GM18511 (cell line): ENCODE measurements at regions not wholly inside any gene's neighbourhood (a gene's known extent, or its start where the extent isn't known, plus 50 kb on each side); places are given as distances from the start of the nearest gene placed in this dataset.
"Not testable (repeated sequence)": the region's sequence is repeated elsewhere in the genome, so short reads cannot be mapped to it uniquely, and the experiment has no call there.

ENCODE experiments used
- ATAC-seq: cut with Tn5 transposase; IDR thresholded peaks from one replicate; pipeline ENCODE4 v1.9.1; 2021; ENCODE audit warnings: mild to moderate bottlenecking, moderate library complexity; ENCODE audit not compliant: unreplicated experiment

- not testable (repeated sequence) for ATAC-seq
Measured at GRCh38 chr5:58308384-58308783, 151.5 kb downstream of the PLK2 start.

DNA sequence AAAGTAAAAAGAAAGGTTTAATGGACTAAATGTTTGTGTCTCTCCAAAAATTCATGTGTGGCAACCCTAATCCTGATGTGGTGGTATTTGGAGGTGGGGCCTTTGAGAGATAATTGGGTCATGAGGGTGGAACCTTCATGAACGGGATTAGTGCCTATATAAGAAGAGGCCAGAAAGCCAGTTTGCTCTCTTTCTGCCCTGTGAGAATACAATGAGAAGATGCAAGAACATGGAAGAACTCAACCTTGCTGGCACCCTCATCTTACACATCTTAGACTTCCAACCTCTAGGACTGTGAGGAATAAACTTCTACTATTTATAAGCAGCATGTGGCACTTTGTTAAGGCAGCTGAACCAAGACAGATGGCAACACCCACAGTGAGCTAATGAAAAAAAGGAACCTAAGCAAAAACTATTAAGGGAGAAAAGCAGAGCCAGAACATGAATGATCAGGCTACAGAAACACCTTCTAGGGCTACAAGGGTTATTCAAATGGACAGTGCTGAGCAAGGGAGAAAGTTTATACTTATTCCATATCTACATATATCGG, 159.5 kb downstream of the PLK2 start:
- no peak for ATAC-seq

DNA sequence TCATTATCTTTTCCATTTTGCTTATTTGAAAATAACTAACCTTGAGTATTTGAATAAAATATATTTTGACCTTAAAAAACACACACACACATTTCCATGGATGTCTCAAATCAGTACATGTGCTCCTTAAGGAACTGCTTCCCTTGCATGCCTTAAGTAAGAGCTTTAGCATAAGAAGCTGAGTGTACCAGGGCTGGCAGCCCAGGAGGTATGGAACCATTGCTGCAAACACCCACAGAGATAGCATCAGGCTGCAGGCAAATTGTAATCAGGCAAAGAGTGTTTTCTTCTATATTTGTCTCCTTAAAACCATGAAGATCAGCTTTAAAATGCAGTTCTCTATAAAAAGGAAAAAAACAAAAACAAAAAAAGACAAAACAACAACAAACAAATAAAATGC, 160.6 kb downstream of the PLK2 start:
- ATAC-seq: no peak

DNA sequence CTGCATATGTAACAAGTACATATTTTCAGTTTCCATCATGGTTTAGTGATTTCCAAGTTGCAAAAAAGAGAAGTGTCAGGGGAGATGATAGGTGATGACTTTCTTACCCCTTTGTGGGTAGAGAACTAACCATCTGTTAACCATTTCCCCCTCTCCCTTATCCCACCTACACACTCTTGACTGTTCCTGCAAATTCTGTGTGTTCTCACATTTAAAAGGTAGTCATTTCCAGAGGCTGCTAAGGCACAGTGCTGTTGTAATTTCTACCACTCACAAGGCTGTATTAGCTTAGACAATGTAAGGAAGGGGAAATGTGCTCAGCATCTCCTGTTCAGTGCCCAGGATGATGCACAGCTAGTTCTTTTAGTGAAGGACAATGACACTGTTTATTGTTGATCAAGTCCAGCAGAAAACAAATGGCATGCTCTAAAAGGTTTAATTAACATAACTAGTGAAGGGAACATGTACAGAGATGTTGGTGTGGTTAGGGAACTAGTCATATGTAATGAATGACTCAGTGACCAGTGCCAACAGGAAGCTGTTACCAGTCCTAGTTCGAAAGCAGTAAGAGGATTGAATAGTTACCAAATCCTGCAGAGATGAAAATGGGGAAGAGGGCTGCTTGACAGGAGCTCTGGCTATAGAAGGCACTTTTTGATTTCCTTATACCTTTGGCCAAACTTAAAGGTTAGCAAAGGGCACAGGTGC, 165.1 kb downstream of the PLK2 start:
- ATAC-seq: peak; percentile 68

DNA sequence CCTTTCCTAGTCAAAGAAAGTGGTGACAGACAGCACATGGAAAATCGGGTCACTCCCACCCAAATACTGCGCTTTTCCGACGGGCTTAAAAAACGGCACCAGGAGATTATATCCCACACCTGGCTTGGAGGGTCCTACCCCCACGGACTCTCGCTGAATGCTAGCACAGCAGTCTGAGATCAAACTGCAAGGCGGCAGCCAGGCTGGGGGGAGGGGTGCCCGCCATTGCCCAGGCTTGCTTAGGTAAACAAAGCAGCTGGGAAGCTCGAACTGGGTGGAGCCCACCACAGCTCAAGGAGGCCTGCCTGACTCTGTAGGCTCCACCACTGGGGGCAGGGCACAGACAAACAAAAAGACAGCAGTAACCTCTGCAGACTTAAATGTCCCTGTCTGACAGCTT, 171.6 kb downstream of the PLK2 start:
- ATAC-seq: not testable (repeated sequence)

DNA sequence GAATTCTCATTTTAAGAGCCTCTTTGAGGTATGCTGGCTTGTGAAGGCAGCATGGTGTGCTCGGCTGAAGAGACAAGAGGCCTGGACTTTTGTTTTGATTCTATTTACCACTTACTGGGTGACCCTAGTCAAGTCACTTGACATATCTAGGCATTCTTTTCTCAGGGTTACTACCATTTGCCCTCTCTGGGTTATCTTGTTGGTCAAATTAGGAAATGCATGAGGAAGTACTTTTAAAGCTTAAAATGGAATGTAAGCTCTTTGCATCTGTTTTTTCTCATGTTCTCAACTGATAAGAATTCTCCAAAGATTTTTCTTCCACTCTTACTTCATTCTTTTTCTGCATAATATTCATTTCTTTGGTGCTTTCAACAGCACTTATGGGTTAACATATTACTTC, 173.1 kb downstream of the PLK2 start:
- no peak for ATAC-seq

DNA sequence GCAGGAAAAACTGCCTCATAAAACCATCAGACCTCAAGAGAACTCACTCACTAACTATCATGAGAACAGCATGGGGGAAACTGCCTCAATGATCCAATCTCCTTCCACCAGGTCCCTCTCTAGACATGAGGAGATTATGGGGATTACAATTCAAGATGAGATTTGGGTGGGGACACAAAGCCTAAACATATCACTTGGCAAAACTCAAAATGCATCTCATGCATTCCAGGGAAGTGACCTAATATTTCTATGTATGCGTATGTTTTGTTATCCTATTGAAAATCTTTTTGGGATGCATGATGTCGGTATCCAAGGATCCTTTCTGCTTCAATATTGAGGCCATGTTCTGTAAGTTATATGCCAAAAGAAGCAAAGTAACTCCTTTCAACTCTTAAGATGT, 174.0 kb downstream of the PLK2 start:
- no peak for ATAC-seq

DNA sequence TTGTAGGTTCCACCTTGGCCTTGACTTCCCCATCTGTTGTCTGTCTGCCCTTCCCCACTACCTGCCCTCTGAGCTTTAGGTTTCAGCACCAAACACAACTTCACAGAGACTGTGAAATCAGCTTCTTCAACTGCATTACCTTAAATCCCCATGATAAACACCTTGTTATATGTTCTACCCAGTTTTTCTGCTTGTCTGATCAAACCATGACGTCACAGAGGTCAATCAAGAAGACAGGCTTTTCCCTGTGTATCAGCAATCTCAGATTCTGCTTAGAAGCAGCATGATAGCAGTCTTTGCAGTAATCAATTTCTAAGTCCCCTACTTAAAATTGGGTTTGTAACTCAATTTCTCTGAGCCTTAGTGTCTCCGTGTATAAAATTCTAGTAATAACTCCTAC, 175.0 kb downstream of the PLK2 start:
- ATAC-seq: no peak

- ATAC-seq: no peak
Measured at GRCh38 chr5:58281189-58281588, 178.7 kb downstream of the PLK2 start.

DNA sequence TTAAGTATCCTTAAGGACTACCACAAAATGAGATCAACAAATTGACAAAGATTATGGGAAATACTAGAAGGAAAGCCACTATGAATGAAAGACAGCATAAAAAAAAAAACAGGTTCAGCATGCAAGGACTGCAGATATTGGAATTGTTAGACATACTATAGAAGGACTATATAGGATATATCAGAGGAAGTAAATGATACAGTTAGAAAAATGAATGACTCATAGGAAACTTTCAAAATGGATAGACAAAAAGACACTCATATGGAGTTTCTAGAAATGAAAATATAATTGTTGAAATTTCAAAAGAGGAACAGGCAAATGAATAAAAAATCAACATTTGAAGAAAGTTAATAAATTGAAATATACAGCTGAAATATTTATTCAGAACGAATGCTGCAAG, 180.6 kb downstream of the PLK2 start:
- no peak for ATAC-seq

- no peak for ATAC-seq
Measured at GRCh38 chr5:58276431-58276830, 183.5 kb downstream of the PLK2 start.

GRCh38 chr5:58275516-58275915, 184.4 kb downstream of the PLK2 start:
- no peak for ATAC-seq

- no peak for ATAC-seq
Measured at GRCh38 chr5:58274191-58274590, 185.7 kb downstream of the PLK2 start.

- no peak for ATAC-seq
Measured at GRCh38 chr5:58273711-58274110, 186.2 kb downstream of the PLK2 start.

- no peak for ATAC-seq
Measured at GRCh38 chr5:58268268-58268667, 191.6 kb downstream of the PLK2 start.

DNA sequence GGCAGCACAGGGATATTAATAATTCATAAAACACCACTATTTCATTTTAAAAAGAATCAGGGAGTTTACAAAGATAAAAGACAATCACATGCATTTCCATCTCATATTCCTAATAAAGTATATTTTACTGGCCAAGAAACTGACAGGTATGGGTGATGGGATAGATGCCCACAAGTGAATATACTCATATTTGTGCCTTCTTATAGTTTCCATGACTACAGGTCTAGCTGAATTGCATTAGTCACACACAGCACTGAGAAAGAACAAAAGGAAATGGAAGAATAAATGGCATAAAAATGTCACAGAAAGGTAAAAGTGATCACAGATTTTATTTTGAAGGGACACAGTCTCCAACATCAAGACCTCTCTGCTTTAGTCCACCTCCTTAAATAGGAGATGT, 193.5 kb downstream of the PLK2 start:
- no peak for ATAC-seq

DNA sequence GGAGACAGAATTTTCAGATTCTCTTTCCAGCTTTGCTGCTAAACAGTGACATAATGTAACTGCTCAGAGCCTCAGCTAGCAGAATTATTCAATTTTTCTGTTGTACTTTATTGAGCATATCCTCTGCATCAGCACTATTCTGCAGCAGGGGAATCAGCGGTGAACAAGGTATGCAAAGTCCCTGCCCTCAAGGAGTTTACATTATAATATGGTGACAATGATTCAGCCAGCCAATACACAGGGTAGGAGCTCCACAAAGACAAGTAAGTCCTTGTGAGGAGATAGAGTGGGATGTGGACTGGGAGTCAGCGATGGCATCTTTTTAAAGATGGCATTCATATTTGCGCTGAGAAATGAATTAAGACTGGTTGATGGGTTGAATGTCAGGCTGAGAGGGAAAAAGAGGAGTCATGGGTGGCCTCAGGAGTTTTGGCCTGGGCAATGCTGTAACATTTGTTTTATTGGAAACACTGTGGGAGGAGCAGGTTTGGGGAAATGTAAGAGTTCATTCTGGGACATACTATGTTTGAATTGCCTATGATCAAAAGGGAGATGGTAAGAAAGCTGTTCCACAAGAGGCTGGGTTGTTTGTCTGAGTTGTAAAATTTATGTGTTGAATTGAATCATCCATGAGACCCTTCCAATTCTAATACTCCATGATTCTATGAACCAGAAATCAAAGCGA, 194.5 kb downstream of the PLK2 start:
- ATAC-seq: no peak

DNA sequence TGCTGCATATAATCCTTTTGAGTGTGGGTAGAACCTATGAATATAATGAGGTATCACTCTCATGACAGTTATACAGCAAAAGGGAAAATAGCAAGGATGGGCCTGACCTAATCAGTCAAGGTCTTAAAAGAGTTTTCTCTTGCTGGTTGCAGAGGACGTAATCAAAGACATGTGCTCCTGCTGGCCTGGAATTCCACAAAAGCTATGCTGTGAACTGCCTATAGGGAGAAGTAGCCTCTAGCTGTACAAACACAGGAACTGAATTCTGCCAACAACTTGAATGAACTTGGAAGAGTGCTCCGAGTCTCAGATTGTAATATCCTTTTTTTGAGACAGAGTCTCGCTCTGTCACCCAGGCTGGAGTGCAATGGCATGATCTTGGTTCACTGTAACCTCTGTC, 195.6 kb downstream of the PLK2 start:
- no peak for ATAC-seq

GRCh38 chr5:58263296-58263695, 196.6 kb downstream of the PLK2 start:
- ATAC-seq: no peak

GRCh38 chr5:58262226-58262625, 197.7 kb downstream of the PLK2 start:
- no peak for ATAC-seq

DNA sequence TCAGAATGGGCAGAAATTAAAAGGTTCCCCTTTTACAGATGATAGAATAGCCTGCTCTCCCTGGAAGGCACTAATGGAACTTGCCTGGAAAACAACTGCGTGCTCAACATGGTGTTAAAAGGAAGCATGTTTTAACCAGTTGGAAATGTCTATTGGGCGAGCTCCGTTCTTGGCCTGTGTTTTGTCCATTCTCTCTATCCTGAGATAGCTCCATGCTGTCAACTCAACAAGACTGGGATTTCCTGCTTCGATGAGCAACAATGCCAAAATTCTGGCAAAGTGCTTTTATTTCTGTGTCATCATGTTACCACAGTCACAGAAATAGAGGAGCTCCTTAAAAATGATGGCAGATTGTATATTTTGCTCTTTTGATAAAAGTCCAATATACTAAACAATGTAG, 198.3 kb downstream of the PLK2 start:
- no peak for ATAC-seq

DNA sequence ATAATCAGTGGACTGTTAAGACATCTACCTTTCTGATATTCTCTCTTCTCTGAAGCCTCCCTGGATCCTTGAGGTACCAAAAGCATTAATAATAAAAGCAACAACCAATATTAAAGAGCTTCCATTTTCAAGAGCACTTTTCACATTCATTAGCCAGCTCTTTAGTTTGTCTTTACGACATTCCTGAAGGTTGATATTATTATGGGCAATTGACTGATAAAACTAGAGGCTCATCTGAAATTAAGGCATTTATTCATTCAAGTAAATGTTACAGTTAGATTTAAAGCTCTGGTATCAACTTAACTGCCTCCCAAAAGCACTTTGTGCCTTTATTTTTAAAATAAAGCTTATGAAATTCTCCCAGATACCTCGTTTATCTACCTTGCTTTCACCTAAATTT, 199.6 kb downstream of the PLK2 start:
- no peak for ATAC-seq
